ENCODE measurements at regions not wholly inside any gene's neighbourhood (a gene's known extent, or its start where the extent isn't known, plus 50 kb on each side); places are given as distances from the start of the nearest gene placed in this dataset.

DNA sequence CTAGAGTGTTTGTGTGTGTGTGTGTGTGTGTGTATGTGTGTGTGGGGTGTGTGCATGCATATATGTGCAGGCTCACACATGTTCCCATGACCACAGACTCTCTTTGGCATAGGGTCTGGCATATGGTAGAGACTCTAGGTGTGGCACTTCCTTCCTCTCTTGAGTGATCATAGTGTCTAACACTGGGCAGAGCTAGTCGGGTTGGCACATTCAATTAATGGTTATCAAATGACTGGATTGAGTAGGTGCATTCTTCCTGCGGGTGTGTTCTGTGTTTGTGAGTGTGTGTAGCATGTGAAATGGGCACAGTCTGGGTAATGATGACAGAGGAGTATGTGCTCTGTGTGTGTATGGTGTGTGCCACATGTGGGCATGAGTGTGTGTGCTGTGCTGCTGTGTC is 106.5 kb downstream of the EFNB1 start (continued):
- TF ChIP-seq, protein P1, sequence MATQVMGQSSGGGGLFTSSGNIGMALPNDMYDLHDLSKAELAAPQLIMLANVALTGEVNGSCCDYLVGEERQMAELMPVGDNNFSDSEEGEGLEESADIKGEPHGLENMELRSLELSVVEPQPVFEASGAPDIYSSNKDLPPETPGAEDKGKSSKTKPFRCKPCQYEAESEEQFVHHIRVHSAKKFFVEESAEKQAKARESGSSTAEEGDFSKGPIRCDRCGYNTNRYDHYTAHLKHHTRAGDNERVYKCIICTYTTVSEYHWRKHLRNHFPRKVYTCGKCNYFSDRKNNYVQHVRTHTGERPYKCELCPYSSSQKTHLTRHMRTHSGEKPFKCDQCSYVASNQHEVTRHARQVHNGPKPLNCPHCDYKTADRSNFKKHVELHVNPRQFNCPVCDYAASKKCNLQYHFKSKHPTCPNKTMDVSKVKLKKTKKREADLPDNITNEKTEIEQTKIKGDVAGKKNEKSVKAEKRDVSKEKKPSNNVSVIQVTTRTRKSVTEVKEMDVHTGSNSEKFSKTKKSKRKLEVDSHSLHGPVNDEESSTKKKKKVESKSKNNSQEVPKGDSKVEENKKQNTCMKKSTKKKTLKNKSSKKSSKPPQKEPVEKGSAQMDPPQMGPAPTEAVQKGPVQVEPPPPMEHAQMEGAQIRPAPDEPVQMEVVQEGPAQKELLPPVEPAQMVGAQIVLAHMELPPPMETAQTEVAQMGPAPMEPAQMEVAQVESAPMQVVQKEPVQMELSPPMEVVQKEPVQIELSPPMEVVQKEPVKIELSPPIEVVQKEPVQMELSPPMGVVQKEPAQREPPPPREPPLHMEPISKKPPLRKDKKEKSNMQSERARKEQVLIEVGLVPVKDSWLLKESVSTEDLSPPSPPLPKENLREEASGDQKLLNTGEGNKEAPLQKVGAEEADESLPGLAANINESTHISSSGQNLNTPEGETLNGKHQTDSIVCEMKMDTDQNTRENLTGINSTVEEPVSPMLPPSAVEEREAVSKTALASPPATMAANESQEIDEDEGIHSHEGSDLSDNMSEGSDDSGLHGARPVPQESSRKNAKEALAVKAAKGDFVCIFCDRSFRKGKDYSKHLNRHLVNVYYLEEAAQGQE (IDR thresholded peaks at IDR 0.05): no peak
- no peak for TF ChIP-seq NR2F2 (IDR thresholded peaks at IDR 0.05)
- no peak for TF ChIP-seq GABPA (IDR thresholded peaks at IDR 0.05 in 1 of 2, conservative IDR thresholded peaks at IDR 0.05 in 1 of 2)
- TF ChIP-seq FOXA1 (IDR thresholded peaks at IDR 0.05): no peak
- no peak for TF ChIP-seq EGR1 (IDR thresholded peaks at IDR 0.05; ENCODE audit: low read depth in 2 of 2)

DNA sequence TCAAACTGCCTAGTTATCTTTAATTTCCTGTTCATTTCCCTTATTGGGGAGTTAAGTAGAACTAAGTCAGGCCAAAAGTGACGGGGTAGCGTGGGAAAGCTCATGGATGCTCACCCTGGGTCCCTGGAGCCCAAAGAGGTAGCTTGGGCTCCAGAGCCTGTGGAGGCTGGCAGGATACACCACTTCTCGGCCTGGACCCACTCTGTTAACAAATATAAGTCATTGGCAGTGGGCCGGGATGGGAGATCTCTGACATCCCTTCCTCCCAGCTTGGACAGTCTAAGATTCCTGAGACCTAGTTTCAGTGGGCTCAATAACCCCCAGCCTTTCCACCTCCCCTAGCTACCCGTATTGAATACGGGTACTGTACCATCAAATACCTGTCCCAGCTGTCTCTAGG is 106.1 kb downstream of the EFNB1 start:
- Histone ChIP-seq H3K4me3 (ENCODE audit: low read depth in 1 of 3, low read length in 3 of 3) (no peak overlapping the region), H3K27me3 (ENCODE audit: control insufficient read depth in 4 of 4, insufficient read depth in 4 of 4, low read length in 3 of 4) (no peaks in the 10 kb centered on the region), H3K4me1 (ENCODE audit: control insufficient read depth in 4 of 4, insufficient read depth in 4 of 4, low read length in 3 of 4) (no peaks in the 10 kb centered on the region), H3K27ac (ENCODE audit: low read depth in 1 of 2, low read length in 2 of 2) (no peak overlapping the region), H3K9ac (ENCODE audit: low read depth in 1 of 2, low read length in 2 of 2) (no peak overlapping the region), H3K9me3 (ENCODE audit: control insufficient read depth in 4 of 4, low read length in 3 of 4) (no peaks in the 10 kb centered on the region), H3K36me3 (ENCODE audit: control insufficient read depth in 4 of 4, insufficient read depth in 3 of 4, low read depth in 1 of 4, low read length in 3 of 4) (no peaks in the 10 kb centered on the region)
- DNase-seq (ENCODE audit: low spot score): no peak
- 87% methylated on average over 6 of the region's 6 CpGs for WGBS
- TF ChIP-seq EGR1 (IDR thresholded peaks at IDR 0.05; ENCODE audit: low read depth in 2 of 2): no peak

DNA sequence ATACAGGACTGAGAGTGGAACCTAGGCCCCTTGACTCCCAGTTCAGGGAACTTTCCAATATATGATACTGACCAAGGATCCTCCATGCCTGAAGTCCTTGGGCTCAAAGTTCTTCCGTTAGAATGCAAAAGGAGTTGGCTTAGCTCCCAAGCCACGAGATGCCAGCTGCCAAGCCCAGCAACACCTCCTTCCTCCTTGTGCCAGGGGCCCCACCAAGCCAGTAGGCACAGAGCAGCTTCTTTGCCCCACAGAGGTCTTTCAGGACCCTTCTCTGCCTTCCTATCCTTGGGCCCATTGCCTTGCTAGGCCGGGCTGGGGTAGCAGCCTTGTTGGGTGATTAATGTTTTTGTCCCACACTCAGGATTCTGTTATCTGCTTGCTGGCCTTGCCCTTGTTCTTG is 105.6 kb downstream of the EFNB1 start:
- Histone ChIP-seq H3K9ac (ENCODE audit: low read depth in 1 of 2, low read length in 2 of 2) (no peak overlapping the region), H3K4me1 (ENCODE audit: control insufficient read depth in 4 of 4, insufficient read depth in 4 of 4, low read length in 3 of 4) (no peaks in the 10 kb centered on the region), H3K36me3 (ENCODE audit: control insufficient read depth in 4 of 4, insufficient read depth in 3 of 4, low read depth in 1 of 4, low read length in 3 of 4) (no peaks in the 10 kb centered on the region), H3K4me3 (ENCODE audit: low read depth in 1 of 3, low read length in 3 of 3) (no peak overlapping the region), H3K9me3 (ENCODE audit: control insufficient read depth in 4 of 4, low read length in 3 of 4) (no peaks in the 10 kb centered on the region), H3K27ac (ENCODE audit: low read depth in 1 of 2, low read length in 2 of 2) (no peak overlapping the region), H3K27me3 (ENCODE audit: control insufficient read depth in 4 of 4, insufficient read depth in 4 of 4, low read length in 3 of 4) (no peaks in the 10 kb centered on the region)
- WGBS: 69% methylated on average over 3 of the region's 3 CpGs
- no peak for TF ChIP-seq RXRA (IDR thresholded peaks at IDR 0.05)
- TF ChIP-seq RAD21 (IDR thresholded peaks at IDR 0.05): no peak
- no peak for TF ChIP-seq JUND (IDR thresholded peaks at IDR 0.05)
- TF ChIP-seq, protein P2, sequence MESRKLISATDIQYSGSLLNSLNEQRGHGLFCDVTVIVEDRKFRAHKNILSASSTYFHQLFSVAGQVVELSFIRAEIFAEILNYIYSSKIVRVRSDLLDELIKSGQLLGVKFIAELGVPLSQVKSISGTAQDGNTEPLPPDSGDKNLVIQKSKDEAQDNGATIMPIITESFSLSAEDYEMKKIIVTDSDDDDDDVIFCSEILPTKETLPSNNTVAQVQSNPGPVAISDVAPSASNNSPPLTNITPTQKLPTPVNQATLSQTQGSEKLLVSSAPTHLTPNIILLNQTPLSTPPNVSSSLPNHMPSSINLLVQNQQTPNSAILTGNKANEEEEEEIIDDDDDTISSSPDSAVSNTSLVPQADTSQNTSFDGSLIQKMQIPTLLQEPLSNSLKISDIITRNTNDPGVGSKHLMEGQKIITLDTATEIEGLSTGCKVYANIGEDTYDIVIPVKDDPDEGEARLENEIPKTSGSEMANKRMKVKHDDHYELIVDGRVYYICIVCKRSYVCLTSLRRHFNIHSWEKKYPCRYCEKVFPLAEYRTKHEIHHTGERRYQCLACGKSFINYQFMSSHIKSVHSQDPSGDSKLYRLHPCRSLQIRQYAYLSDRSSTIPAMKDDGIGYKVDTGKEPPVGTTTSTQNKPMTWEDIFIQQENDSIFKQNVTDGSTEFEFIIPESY (IDR thresholded peaks at IDR 0.05): no peak
- no peak for TF ChIP-seq GABPA (IDR thresholded peaks at IDR 0.05 in 1 of 2, conservative IDR thresholded peaks at IDR 0.05 in 1 of 2)
- TF ChIP-seq HNF4G (IDR thresholded peaks at IDR 0.05): no peak
- TF ChIP-seq NR2F2 (IDR thresholded peaks at IDR 0.05): no peak
- TF ChIP-seq YY1 (IDR thresholded peaks at IDR 0.05): no peak
- TF ChIP-seq, protein P3, sequence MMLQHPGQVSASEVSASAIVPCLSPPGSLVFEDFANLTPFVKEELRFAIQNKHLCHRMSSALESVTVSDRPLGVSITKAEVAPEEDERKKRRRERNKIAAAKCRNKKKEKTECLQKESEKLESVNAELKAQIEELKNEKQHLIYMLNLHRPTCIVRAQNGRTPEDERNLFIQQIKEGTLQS (IDR thresholded peaks at IDR 0.05): no peak
- no peak for TF ChIP-seq FOXA2 (IDR thresholded peaks at IDR 0.05)
- TF ChIP-seq SP1 (IDR thresholded peaks at IDR 0.05): no peak
- TF ChIP-seq, protein P1 (IDR thresholded peaks at IDR 0.05): no peak
- no peak for TF ChIP-seq FOXA1 (IDR thresholded peaks at IDR 0.05)
- TF ChIP-seq HNF4A (conservative IDR thresholded peaks at IDR 0.05): no peak
- TF ChIP-seq, protein P4, sequence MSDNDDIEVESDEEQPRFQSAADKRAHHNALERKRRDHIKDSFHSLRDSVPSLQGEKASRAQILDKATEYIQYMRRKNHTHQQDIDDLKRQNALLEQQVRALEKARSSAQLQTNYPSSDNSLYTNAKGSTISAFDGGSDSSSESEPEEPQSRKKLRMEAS (IDR thresholded peaks at IDR 0.05): no peak
- no peak for TF ChIP-seq TAF1 (conservative IDR thresholded peaks at IDR 0.05)
- no peak for DNase-seq (ENCODE audit: low spot score)

Measured in liver (tissue), 7 donors.